RWPE1 (cell line): ENCODE measurements at regions not wholly inside any gene's neighbourhood (a gene's known extent, or its start where the extent isn't known, plus 50 kb on each side); places are given as distances from the start of the nearest gene placed in this dataset.

ENCODE experiments used
- CTCF ChIA-PET: fragments of 350-600 bp; sonication (Branson Sonifier 250); formaldehyde crosslinking; extraction: SDS; loops from one replicate; lab custom pipeline; 2021; lab: Yijun Ruan, JAX
- POLR2A ChIA-PET: fragments of 400-600 bp; formaldehyde crosslinking; extraction: SDS; loops from one replicate; lab custom pipeline; 2020; ENCODE audit warnings: antibody characterized with exemption; ENCODE audit not compliant: low non-redundant PET; lab: Yijun Ruan, JAX
- DNase-seq: peaks from one replicate; pipeline ENCODE4 v3.0.0; 2012; ENCODE audit warnings: low spot score
- H3K27ac ChIP-seq: fragments of 450-650 bp; 2 replicates; pipeline ENCODE4 v1.5.1; 2017
- TF ChIP-seq, protein P1 (sequence below): fragments of 450-650 bp; conservative IDR thresholded peaks from 2 replicates; pipeline ENCODE4 v1.5.1; 2017; ENCODE audit warnings: low read depth, mild to moderate bottlenecking

DNA sequence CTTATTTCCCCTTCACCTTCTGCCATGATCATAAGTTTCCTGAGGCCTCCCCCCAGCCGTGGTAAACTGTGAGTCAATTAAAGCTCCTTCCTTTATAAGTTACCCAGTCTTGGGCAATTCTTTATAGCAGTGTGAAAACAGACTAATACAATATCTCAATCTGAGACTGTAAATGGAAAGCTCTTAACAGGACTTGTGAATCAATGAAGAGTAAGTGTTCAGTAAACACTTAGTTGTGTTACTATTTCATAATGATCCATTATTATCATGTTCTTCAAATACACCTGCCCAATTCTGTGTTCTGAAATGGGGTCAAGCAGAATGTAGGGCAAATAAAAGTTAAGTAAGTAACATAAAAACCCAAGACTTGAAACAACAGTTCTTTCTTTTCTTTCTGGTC is 266.2 kb downstream of the TENT5A start:
- no peak overlapping the region for H3K27ac ChIP-seq
- TF ChIP-seq, protein P1, sequence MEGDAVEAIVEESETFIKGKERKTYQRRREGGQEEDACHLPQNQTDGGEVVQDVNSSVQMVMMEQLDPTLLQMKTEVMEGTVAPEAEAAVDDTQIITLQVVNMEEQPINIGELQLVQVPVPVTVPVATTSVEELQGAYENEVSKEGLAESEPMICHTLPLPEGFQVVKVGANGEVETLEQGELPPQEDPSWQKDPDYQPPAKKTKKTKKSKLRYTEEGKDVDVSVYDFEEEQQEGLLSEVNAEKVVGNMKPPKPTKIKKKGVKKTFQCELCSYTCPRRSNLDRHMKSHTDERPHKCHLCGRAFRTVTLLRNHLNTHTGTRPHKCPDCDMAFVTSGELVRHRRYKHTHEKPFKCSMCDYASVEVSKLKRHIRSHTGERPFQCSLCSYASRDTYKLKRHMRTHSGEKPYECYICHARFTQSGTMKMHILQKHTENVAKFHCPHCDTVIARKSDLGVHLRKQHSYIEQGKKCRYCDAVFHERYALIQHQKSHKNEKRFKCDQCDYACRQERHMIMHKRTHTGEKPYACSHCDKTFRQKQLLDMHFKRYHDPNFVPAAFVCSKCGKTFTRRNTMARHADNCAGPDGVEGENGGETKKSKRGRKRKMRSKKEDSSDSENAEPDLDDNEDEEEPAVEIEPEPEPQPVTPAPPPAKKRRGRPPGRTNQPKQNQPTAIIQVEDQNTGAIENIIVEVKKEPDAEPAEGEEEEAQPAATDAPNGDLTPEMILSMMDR = no peak
- no peak for DNase-seq
- CTCF ChIA-PET = no interaction called here
- POLR2A ChIA-PET = no interaction called here

DNA sequence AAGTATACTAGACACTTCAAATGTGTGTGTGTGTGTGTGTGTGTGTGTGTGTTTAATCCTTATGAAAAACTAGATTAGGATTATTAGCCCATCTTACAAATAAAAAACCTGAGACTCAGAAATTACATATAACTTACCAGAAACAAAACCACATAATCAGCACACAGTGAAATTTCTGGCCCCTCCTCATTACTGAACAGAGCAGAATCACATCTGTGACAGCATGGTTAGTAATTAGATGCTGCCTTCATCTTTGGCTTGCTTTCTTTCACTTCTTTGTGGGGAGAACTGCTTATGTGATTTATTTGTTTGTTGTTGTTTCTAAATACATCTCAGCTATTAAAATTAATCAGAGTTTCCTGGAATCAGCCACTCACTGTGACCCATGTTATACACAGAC is 267.1 kb downstream of the TENT5A start:
- no peak overlapping the region for H3K27ac ChIP-seq
- POLR2A ChIA-PET = no interaction called here
- no peak for DNase-seq
- CTCF ChIA-PET = no interaction called here
- TF ChIP-seq, protein P1 = no peak

DNA sequence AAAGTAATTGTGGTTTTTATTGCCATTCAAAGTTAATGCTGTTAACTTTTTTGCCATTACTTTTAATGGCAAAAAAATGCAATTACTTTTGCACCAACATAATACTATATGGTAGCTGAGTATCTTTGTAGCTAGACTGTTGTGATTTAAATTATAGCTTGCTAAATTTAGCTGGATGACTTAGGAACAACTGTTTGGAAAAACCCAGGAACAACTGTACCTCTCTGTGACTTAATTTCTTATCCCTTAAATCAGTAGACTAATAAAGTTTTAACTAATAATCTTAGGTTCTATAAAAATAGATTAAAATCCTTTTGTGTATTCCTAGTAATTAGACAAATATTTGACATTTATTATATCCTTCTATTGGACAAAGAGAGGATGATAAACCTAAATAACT is 268.2 kb downstream of the TENT5A start:
- ChIA-PET CTCF (interaction anchor here (0.7 kb wide), 1 partner anchor 427 kb away, joined by 3 read pairs; no protein-coding TSS in a partner anchor), POLR2A (no interaction called here)
- no peak overlapping the region for H3K27ac ChIP-seq
- no peak for DNase-seq
- TF ChIP-seq, protein P1 = no peak

DNA sequence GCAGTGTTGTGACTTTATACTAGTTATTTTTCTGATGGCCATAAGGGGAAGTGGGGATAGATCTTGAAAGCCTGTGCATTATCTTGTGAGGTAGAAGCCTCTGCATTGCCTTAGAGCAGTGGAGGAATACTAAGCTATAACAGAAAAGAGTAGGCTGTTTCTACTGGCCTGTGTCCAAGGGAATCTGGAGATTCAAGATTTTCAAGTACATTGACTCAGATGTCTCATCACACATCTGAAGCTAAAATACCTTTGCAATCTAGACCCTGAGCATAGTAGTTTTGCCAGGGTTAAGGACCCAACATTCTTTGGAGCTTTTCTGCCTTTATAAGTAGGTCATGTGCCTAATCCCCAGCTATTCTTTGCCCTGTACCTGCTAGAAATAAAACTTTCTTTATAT is 272.3 kb downstream of the TENT5A start:
- ChIA-PET CTCF (interaction anchor here (0.7 kb wide), 1 partner anchor 849 kb away, joined by 3 read pairs; no protein-coding TSS in a partner anchor), POLR2A (no interaction called here)
- H3K27ac ChIP-seq = no peak overlapping the region
- TF ChIP-seq, protein P1 = no peak
- DNase-seq = peak; percentile 0

DNA sequence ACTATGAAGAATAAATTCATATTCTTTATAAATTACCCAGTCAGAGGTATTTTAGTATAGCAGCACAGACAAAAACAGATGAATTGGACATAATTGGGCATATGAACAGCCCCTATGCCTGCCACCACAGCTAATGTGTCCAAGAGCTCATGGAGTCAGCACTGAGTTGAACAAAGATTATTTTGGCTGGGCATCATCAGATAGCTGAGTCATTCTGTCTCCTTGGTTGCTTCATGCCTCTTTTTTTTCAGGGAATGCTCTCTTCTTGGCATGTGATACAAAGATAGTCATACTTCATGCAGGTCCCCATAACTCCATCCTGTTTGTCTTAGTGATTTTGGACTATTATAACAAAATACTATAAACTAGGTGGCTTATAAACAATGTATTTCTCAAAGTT is 275.6 kb downstream of the TENT5A start:
- POLR2A ChIA-PET = no interaction called here
- no peak for DNase-seq
- CTCF ChIA-PET = no interaction called here
- TF ChIP-seq, protein P1 = no peak
- no peak overlapping the region for H3K27ac ChIP-seq

DNA sequence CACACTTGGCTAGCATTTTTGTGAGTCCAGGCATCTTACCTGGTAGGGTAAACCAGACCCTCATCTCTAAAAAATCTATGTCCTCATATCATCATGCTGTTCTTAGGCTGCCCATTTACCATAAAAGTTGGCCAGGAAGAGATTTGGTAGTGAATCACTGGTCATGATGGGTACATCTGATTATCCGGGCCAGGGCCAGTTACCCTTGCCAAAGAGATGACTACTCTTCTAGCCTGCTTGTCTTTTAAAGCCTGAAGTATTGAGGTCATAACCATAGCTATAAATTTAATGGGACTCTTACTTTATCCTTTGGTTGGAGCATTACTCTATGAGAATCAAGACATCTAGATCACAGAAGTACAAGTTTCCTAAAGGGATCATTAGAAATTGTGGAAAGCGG is 276.8 kb downstream of the TENT5A start:
- DNase-seq = no peak
- ChIA-PET POLR2A (no interaction called here), CTCF (no interaction called here)
- TF ChIP-seq, protein P1 = no peak
- H3K27ac ChIP-seq = no peak overlapping the region

DNA sequence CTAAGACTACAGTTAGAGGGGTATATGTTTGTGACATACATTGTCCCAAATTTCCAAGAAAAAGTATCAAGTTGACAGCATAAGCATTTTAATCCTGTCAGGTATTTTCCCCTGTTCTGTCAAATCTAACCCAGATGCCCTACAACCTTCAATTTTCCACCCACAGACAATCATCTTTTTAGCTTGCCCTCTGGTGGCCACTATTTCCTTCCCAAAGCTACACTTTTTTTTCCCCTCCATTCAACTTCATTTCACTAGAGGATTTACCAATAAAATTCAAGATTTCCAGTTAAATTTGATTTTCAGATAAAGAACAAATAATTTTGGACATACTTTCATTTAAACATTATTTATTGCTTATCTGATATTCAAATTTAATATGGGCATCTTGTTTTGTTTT is 286.6 kb downstream of the TENT5A start:
- CTCF ChIA-PET = interaction anchor here (0.6 to 1.0 kb wide), 3 partner anchors 19 to 1251 kb away, joined by 3 to 4 read pairs (median 4); no protein-coding TSS in a partner anchor
- TF ChIP-seq, protein P1 = peak; percentile 43
- H3K27ac ChIP-seq = no peak overlapping the region
- POLR2A ChIA-PET = no interaction called here
- no peak for DNase-seq
